GM21576 (cell line): ENCODE measurements at regions not wholly inside any gene's neighbourhood (a gene's known extent, or its start where the extent isn't known, plus 50 kb on each side); places are given as distances from the start of the nearest gene placed in this dataset.

Experiments
- ATAC-seq: cut with Tn5 transposase; IDR thresholded peaks from one replicate; pipeline ENCODE4 v1.9.1; 2021; ENCODE audit warnings: mild to moderate bottlenecking, moderate library complexity; ENCODE audit not compliant: unreplicated experiment

- no peak for ATAC-seq
These were observed 526.7 kb downstream of the BRD1 start for GRCh38 chr22:49300951-49301397.

GRCh38 chr22:49300241-49300640 lies 527.4 kb downstream of the BRD1 start:
- no peak for ATAC-seq

GRCh38 chr22:49299821-49300231 lies 527.8 kb downstream of the BRD1 start:
- ATAC-seq, result no peak

- ATAC-seq, result no peak
These were observed 528.6 kb downstream of the BRD1 start for GRCh38 chr22:49298834-49299750.

GRCh38 chr22:49297871-49298721 lies 529.6 kb downstream of the BRD1 start:
- no peak for ATAC-seq

- ATAC-seq, result no peak
These were observed 530.3 kb downstream of the BRD1 start for GRCh38 chr22:49297286-49297870.

GRCh38 chr22:49296561-49296960 lies 531.1 kb downstream of the BRD1 start:
- no peak for ATAC-seq

GRCh38 chr22:49295851-49296560 lies 531.7 kb downstream of the BRD1 start:
- no peak for ATAC-seq

- no peak for ATAC-seq
These were observed 532.3 kb downstream of the BRD1 start for GRCh38 chr22:49295465-49295743.

GRCh38 chr22:49294656-49295464 lies 532.8 kb downstream of the BRD1 start:
- no peak for ATAC-seq

GRCh38 chr22:49292909-49293308 lies 534.8 kb downstream of the BRD1 start:
- no peak for ATAC-seq

GRCh38 chr22:49291781-49292180 lies 535.9 kb downstream of the BRD1 start:
- no peak for ATAC-seq

- ATAC-seq, result no peak
These were observed 536.5 kb downstream of the BRD1 start for GRCh38 chr22:49291169-49291568.

- ATAC-seq, result no peak
These were observed 537.0 kb downstream of the BRD1 start for GRCh38 chr22:49290711-49291110.

- no peak for ATAC-seq
These were observed 537.6 kb downstream of the BRD1 start for GRCh38 chr22:49289822-49290679.

GRCh38 chr22:49286181-49286760 lies 541.4 kb downstream of the BRD1 start:
- ATAC-seq, result no peak

GRCh38 chr22:49284931-49285330 lies 542.7 kb downstream of the BRD1 start:
- ATAC-seq, result no peak

- no peak for ATAC-seq
These were observed 543.5 kb downstream of the BRD1 start for GRCh38 chr22:49284056-49284784.
